Lower lobe of right lung (tissue), 2 donors: ENCODE measurements at regions not wholly inside any gene's neighbourhood (a gene's known extent, or its start where the extent isn't known, plus 50 kb on each side); places are given as distances from the start of the nearest gene placed in this dataset.

Experiments used
- ATAC-seq, 2 donors: fragments of 200-7000 bp; cut with Tn5 transposase; one replicate each; pipeline ENCODE4 v1.9.1; 2020 to 2022; ENCODE audit warnings: mild to moderate bottlenecking in 2 of 2, moderate library complexity in 2 of 2
- DNase-seq: peaks from one replicate; pipeline ENCODE4 v3.0.0-alpha.2; 2020
- H3K27ac ChIP-seq: fragments of 200-600 bp; one replicate; pipeline ENCODE4 v1.8.0; 2022
- H3K27me3 ChIP-seq: fragments of 200-600 bp; one replicate; pipeline ENCODE4 v1.8.0; 2022; ENCODE audit warnings: low read depth
- H3K36me3 ChIP-seq: fragments of 200-600 bp; one replicate; pipeline ENCODE4 v1.8.0; 2022; ENCODE audit warnings: mild to moderate bottlenecking
- H3K4me1 ChIP-seq: fragments of 200-600 bp; one replicate; pipeline ENCODE4 v1.8.0; 2022
- H3K4me3 ChIP-seq: fragments of 200-600 bp; one replicate; pipeline ENCODE4 v1.8.0; 2022; ENCODE audit warnings: mild to moderate bottlenecking
- H3K9me3 ChIP-seq: fragments of 200-600 bp; one replicate; pipeline ENCODE4 v1.8.0; 2022
- intact Hi-C: fragments of 100-400 bp; cut with DNase I; formaldehyde crosslinking; loops from one replicate; pipeline ENCODE4 v1.11.0; 2022
- TF ChIP-seq, protein P1 (sequence below): fragments of 200-600 bp; IDR thresholded peaks from one replicate; pipeline ENCODE4 v1.8.0; 2022; ENCODE audit warnings: antibody characterized with exemption, mild to moderate bottlenecking
- donor health status: DM: no; HTN: yes; CAD: no; lungs with severe emphysema.

DNA sequence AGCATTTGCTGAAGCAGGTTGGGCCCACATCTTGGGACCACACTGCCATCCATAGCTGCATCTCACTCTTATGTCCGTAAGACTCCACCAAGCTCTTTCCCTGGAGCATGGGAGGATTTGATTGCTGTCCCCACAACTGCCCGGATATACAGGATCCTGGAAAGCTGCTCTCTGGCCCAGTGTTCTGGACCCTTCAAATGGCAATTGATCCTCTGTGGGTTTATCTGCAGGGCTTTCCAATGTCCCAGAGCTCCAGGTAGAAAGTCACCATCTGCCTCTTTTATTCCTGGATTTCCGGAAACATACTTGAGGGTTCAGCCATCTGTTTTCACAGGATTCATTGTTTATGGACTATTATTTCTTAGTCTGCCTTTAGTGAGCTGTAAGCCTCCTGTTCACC, 214.6 kb downstream of the SREK1 start:
- TF ChIP-seq, protein P1, sequence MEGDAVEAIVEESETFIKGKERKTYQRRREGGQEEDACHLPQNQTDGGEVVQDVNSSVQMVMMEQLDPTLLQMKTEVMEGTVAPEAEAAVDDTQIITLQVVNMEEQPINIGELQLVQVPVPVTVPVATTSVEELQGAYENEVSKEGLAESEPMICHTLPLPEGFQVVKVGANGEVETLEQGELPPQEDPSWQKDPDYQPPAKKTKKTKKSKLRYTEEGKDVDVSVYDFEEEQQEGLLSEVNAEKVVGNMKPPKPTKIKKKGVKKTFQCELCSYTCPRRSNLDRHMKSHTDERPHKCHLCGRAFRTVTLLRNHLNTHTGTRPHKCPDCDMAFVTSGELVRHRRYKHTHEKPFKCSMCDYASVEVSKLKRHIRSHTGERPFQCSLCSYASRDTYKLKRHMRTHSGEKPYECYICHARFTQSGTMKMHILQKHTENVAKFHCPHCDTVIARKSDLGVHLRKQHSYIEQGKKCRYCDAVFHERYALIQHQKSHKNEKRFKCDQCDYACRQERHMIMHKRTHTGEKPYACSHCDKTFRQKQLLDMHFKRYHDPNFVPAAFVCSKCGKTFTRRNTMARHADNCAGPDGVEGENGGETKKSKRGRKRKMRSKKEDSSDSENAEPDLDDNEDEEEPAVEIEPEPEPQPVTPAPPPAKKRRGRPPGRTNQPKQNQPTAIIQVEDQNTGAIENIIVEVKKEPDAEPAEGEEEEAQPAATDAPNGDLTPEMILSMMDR: no peak
- Histone ChIP-seq H3K9me3 (no peaks in the 10 kb centered on the region), H3K27me3 (no peaks in the 10 kb centered on the region), H3K4me1 (no peaks in the 10 kb centered on the region), H3K4me3 (no peak overlapping the region), H3K27ac (no peak overlapping the region), H3K36me3 (no peaks in the 10 kb centered on the region)
- ATAC-seq: no peak
- intact Hi-C loops: no loop called here
- no peak for DNase-seq

DNA sequence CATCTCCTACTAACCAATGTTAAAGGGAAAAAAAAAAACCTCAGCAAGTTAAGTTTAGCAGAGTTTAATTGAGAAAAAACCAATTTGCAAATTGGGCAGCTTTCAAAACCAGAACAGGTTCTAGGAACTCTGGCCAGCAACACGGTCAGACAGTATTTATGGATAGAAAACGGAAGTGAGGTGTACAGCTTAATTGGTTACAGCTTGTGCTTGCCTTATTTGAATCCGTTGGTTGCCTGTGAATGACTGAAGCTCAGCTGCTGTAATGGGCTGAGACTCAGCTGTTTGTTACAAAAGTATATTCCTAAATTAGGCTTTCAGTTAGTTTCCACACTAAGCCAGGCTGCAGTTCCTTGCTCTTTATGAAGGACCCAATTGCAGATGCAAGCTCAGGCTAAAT, 217.0 kb downstream of the SREK1 start:
- H3K27me3 ChIP-seq: no peaks in the 10 kb centered on the region
- no peak for ATAC-seq
- H3K9me3 ChIP-seq: no peaks in the 10 kb centered on the region
- intact Hi-C loops: no loop called here
- TF ChIP-seq, protein P1: no peak
- no peak overlapping the region for H3K27ac ChIP-seq
- no peak overlapping the region for H3K4me3 ChIP-seq
- no peak for DNase-seq
- H3K36me3 ChIP-seq: no peaks in the 10 kb centered on the region
- H3K4me1 ChIP-seq: no peaks in the 10 kb centered on the region

DNA sequence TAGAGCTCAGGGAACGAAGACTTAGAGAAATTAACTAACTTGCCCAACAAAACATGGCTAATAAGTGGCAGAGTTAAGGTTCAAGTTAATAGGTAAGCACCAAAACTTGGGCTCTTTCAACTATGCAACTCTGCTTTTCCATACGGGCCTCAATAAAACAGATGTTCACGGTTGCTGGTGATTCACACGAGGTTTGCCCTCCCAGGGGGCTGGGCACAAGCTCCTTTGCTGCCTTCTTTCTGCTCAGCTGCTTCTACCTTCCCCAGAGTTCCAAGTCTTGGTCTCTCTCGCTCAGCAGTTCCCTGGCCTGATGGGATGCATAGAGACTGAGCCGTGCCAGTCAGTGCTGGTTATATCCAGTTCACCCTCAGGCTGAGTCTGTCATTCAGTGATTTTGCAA, 217.9 kb downstream of the SREK1 start:
- no peaks in the 10 kb centered on the region for H3K9me3 ChIP-seq
- ATAC-seq (no peak), DNase-seq (no peak)
- H3K4me3 ChIP-seq: no peak overlapping the region
- TF ChIP-seq, protein P1: no peak
- intact Hi-C loops: no loop called here
- no peak overlapping the region for H3K27ac ChIP-seq
- no peaks in the 10 kb centered on the region for H3K36me3 ChIP-seq
- H3K27me3 ChIP-seq: no peaks in the 10 kb centered on the region
- no peaks in the 10 kb centered on the region for H3K4me1 ChIP-seq

- intact Hi-C loops: no loop called here
- ATAC-seq (no peak), DNase-seq (no peak)
- no peaks in the 10 kb centered on the region for H3K27me3 ChIP-seq
- H3K27ac ChIP-seq: no peak overlapping the region
- TF ChIP-seq, protein P1: no peak
- H3K4me3 ChIP-seq: no peak overlapping the region
- no peaks in the 10 kb centered on the region for H3K36me3 ChIP-seq
- no peaks in the 10 kb centered on the region for H3K9me3 ChIP-seq
- H3K4me1 ChIP-seq: no peaks in the 10 kb centered on the region
Observed at GRCh38 chr5:66362687-66363086, 218.6 kb downstream of the SREK1 start.

- H3K36me3 ChIP-seq: no peaks in the 10 kb centered on the region
- H3K27me3 ChIP-seq: no peaks in the 10 kb centered on the region
- TF ChIP-seq, protein P1: no peak
- H3K27ac ChIP-seq: no peak overlapping the region
- no peaks in the 10 kb centered on the region for H3K4me1 ChIP-seq
- no peak overlapping the region for H3K4me3 ChIP-seq
- ATAC-seq: no peak
- H3K9me3 ChIP-seq: no peaks in the 10 kb centered on the region
- intact Hi-C loops: no loop called here
- no peak for DNase-seq
Observed at GRCh38 chr5:66363097-66363496, 219.0 kb downstream of the SREK1 start.

DNA sequence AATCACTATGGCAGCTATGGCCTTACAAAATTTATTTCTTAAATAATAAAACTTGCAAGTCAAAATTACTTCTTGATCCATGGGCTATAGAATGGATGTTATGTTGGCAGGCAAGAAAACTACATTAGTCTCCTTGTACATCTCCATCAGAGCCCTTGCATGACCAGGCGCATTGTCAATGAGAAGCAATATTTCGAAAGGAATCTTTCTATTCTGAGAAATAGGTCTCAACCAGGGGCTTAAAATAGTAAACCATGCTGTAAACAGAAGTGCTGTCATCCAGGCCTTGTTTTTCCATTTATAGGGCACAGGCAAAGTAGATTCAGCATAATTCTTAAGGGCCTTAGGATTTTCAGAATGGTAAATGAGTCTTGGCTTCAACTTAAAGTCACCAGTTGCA, 220.1 kb downstream of the SREK1 start:
- intact Hi-C loops: no loop called here
- H3K4me1 ChIP-seq: no peaks in the 10 kb centered on the region
- H3K36me3 ChIP-seq: no peaks in the 10 kb centered on the region
- no peaks in the 10 kb centered on the region for H3K9me3 ChIP-seq
- ATAC-seq (no peak), DNase-seq (no peak)
- H3K27ac ChIP-seq: no peak overlapping the region
- TF ChIP-seq, protein P1: no peak
- no peaks in the 10 kb centered on the region for H3K27me3 ChIP-seq
- no peak overlapping the region for H3K4me3 ChIP-seq
